GM21381 (cell line): ENCODE measurements at regions not wholly inside any gene's neighbourhood (a gene's known extent, or its start where the extent isn't known, plus 50 kb on each side); places are given as distances from the start of the nearest gene placed in this dataset.

ENCODE experiments used
- ATAC-seq: cut with Tn5 transposase; IDR thresholded peaks from one replicate; pipeline ENCODE4 v1.9.1; 2021; ENCODE audit warnings: mild to moderate bottlenecking, moderate library complexity; ENCODE audit not compliant: unreplicated experiment

DNA sequence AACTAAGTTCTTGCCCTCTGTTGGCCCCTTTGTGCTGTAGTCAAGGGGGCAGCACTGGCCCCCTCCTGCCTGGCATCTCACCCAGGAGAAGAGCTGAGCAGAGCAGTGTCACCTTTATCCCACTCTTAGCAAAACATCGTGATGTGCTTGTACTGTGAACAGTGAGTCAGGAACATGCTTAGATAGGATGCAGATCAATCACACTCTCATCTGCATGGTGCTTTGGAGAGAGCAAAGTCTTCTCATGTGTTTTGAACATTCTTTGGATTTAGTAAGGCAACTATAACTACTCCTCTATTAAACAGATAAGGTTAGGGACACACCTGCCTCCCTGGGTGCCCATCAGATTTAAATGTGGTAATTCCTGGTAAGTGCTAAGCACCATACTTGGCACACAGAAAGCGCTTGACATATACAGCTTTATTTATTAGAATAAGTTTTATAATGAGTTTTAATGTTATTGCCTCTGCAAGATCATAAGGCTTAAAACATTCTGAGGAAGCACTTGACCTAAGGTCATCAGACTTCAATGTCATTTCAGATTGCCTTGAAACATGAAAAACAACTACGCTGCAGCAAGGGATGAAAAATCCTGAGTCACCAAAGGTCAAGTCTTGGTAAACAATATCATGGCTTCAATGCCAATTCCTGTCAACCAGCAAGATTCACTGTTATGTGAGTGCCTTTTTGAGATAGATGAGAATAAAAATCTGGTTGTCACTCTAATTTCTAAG is 82.4 kb upstream of the IRS2 start:
- ATAC-seq, result no peak

DNA sequence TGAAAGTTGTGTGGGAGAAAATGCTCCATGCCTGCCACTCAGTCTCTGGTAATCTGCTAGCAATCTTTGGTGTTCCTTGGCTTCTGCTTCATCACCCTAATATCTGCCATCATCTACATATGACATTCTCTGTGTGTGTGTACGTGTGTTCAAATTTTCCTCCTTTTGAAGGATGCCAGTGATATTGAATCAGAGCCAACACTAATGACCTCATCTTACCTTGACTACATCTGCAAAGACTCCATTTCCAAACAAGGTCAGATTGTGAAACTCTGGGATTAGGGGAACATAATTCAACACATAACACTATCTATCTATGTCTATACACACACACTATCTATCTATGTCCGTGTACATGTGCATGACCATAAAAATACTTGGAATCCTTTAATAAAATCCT is 81.4 kb upstream of the IRS2 start:
- no peak for ATAC-seq

DNA sequence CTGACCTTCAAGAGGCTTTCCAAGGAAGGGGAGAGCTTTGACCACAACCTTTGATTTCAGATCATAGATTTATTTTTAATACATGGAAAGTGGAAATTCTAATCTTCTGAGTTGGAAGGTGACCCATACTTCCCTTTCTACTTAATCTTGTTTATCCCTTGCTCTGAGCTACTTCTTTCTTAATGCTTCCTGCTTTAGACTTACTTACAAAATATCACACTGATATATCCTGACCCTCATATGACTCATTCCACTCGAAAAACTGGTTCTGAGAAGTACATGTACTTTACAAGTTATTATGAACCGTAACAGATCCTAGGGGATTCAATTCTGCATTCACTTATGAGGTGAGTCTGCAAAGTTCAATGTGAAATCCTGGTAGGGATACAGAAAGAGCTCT is 76.2 kb upstream of the IRS2 start:
- ATAC-seq, result no peak

GRCh38 chr13:109859898-109860297 is 73.5 kb upstream of the IRS2 start:
- no peak for ATAC-seq

DNA sequence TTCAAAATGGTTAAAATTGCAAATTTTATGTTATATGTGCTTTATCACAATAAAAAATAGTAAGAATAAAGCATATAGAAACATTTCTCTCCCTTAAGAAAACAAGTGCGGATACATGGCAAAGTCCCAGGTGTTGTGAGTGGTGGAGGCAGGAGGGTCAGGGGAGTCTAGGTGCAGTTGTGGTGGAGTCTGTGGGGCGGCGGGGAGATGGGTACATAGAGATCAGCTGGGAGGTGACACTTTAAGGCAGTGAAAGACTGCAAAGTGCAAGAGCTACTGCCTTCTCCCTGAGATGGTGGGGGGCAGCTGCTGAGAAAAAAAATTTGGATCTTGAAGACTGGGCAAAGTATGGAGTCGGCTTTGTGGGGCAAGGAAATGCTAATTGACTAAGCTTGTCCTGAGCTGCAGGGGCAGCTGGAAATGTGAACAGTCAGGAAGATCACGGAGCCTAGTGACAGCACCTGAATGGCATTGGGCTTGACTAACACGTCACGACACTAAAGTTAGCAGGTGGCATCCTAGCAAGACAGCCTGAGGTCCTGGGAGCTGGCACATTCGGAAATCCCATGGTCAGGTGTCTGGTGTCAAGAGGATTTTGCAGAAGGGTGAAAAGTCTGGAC is 72.9 kb upstream of the IRS2 start:
- no peak for ATAC-seq

DNA sequence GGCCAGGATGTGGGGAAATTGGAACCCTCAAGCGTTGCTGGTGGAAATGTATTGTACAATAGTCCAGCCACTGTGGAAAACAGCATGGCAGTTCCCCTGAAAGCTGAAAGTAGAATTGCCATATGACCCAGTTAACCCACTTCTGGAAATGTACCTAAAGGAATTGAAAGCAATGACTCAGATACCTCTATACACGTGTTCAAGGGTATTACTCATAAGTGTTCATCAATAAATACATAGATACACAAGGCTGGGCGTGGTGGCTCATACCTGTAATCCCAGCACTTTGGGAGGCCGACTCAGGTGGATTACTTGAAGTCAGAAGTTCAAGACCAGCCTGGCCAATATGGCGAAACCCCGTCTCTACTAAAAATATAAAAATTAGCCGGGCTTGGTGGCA is 71.9 kb upstream of the IRS2 start:
- ATAC-seq, result no peak

DNA sequence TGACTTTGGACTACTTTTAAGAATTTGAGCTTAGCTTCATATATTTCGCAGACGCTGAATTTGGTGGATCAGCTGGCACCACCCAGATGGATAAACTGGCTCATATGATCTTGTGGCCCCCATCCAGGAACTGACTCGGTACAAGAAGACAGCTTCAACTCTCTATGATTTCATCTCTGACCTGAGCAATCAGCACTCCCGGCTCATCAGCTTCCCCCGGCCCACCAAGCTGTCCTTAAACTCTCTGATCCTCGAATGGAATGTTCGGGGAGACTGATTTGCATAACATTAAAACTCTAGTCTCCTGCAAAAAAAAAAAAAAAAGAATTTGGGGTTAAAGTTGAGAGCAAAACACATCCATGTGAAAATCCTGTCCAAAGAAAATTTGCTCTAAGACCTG is 71.4 kb upstream of the IRS2 start:
- ATAC-seq, result no peak

DNA sequence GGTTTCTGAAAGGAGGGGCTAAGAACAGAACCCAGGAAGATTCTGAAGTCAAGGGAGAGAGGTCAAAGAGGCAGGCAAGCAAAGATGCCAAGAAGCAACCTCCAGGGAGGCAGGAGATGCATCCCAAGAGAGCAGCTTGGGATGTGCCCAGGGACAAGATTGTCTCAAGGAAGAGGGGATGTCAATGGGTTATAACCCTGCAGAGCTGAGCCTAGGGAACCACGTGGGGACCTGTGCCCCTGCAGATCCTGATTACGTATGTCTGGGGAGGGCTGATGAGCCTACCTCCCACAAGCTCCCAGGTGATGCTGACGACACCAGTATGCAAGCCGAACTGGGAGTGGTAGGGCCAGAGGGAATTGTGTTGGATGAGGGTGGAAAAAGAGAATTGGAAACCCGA is 70.9 kb upstream of the IRS2 start:
- ATAC-seq, result no peak

DNA sequence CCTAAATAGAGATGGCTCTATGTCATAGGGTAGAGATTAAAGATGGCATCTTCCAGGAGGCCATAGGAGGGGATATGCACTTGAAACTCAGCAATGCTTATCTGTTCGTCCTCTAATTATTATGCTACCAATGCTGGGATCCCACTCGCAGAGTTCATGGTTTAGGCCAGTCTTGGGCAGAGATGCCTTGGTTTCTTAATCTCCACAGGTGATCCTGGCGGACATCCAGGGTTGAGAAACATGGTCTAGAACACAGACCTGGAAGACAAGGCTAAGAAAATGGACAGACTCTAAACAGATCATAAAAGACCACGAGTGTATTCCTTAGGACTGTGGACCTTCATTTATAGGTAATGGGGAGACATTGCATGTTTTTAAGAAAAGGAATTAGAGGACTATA is 70.0 kb upstream of the IRS2 start:
- ATAC-seq, result no peak

GRCh38 chr13:109853153-109853552 is 66.8 kb upstream of the IRS2 start:
- no peak for ATAC-seq

DNA sequence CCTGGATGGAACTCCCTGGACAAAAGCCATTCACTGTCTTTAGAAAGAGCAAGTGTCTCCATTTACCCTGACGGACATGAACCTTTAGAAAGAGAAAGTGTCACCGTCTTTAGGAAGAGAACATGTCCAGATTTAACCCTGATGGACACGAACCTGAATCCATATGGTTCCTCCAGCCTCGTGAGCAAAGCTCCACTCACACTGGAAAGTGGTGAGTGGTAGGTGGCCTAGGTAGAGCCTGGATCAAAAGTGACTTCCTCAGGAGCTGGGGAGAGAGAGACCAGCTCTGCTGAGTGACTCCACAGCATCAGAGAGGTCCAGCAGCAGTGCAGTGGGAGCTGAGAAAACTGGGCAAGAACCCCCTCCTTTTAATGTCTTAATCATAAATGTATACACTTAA is 59.8 kb upstream of the IRS2 start:
- no peak for ATAC-seq

DNA sequence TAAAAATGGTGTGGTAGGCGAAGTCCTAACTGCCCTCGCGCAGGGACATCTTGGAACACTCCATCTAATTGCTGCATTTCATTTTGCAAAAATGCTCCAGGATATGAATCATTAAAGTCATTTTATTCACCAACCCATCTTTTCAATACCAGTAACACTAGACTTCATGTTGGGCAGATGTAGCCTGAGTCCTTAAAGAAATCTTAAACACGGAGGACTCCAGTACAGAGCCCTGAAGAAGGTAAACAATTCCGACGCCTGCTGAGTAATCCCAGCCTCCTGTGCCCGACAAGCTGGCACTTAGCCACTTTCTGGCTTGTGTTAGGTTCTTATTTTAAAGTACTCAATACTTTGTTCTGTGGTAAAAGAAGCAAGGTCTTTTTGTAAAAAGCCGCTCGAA is 58.0 kb upstream of the IRS2 start:
- ATAC-seq, result no peak

- no peak for ATAC-seq
These were observed 57.3 kb upstream of the IRS2 start for GRCh38 chr13:109843695-109844094.

- no peak for ATAC-seq
These were observed 56.0 kb upstream of the IRS2 start for GRCh38 chr13:109842212-109842920.

- no peak for ATAC-seq
These were observed 54.5 kb upstream of the IRS2 start for GRCh38 chr13:109840893-109841287.

DNA sequence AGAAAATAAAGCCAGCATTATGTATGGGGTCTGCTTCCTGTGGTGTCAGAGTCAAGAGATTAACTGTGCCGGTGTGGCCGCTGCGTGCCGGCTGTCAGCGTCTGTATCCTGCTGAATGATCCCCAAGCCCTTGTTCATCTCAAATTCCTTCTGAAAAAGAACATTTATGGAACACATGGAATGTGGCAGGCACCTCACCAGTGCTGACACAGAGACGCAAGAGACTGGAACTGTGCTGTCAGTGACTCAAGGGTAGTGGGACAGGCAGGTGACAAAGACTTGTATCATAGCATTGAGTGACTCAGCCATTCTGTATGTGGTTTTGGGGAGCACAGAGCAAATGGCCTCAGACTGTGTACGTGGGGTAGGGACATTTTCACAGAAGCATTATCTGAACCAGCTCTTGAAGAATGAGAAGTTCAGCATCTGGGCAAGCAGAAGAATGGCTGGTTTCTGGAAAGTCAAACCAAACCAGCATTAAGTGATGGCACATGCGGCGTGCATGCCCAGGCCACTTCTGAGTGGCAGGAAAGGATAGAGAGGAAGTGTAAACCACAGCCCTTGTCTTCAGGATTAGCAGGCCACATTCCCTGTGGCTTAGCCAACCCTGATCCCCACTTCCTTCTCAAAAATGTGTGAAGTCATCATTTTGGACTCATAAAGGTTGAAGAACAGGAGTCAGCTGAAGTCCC is 54.0 kb upstream of the IRS2 start:
- ATAC-seq, result no peak

DNA sequence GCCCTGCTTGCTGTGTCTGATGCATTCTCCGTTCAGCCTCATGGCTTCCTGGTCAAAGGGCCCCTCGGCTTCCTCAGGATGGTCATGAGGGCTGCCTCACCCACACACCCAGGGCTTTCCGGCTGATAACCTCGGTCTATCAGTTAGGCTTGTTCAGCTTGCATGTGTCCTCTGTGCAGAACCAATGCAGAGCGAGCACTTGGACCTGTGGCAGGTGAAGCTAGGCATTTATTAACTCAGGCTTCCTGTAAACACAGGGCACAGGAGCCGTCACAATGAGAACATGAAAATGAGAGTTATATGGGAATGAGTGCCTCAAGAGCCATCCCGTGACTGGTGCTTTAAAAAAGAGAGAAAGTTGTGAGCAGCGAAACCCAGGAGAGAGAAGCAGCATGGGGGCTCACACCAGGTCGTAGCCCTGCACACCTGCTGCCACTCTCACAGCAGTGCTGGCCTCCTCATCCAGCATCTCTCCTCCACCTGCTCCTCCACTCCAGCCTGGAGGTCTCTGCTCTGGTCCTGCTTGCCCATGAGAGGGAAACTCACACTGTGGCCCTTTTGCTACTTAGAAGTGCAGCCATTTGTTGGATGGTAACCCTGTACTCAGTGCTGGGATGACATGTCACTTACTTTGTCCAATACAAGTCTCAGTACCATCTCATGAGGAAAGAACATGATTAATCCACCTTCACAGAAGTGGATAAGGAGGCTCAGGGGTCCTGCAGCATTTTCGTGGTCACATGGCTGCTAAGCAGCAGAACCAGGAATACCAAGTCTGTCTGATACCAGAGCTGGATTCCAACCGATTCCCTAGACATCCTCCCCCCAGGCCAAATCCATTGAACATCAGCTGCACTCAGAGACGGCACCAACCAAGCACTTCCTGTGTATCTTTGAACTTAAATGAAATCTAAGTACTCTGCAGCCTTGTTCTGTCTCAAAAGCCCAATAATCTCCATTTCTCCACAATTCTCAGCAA is 50.5 kb upstream of the IRS2 start:
- ATAC-seq, result peak; percentile 86
